SK-MEL-5 (cell line): ENCODE measurements at regions not wholly inside any gene's neighbourhood (a gene's known extent, or its start where the extent isn't known, plus 50 kb on each side); places are given as distances from the start of the nearest gene placed in this dataset.
"Not testable (repeated sequence)": the region's sequence is repeated elsewhere in the genome, so short reads cannot be mapped to it uniquely, and the experiment has no call there.

Source experiments
- DNase-seq: peaks from one replicate; pipeline ENCODE4 v3.0.0-alpha.2; 2016; ENCODE audit warnings: low read depth, low spot score
- in situ Hi-C: cut with HindIII; loops from 2 replicates; pipeline ENCODE4 v1.10.0; 2016; ENCODE audit warnings: low sequenced_read_pairs, high pct_unique_total_duplicates, low pct_unique_long_range_greater_than_20kb

GRCh38 chr1:21385022-21385421 lies 54.9 kb upstream of the NBPF3 start:
- DNase-seq = no peak
- in situ Hi-C loops = no loop called here

- DNase-seq = no peak
- in situ Hi-C loops = no loop called here
Measured at GRCh38 chr1:21384620-21385019, 55.3 kb upstream of the NBPF3 start.

- DNase-seq = no peak
- in situ Hi-C loops = no loop called here
Measured at GRCh38 chr1:21383785-21384401, 56.0 kb upstream of the NBPF3 start.

- in situ Hi-C loops = no loop called here
- no peak for DNase-seq
Measured at GRCh38 chr1:21381354-21381753, 58.6 kb upstream of the NBPF3 start.

GRCh38 chr1:21380147-21380546 lies 59.8 kb upstream of the NBPF3 start:
- in situ Hi-C loops = not testable (repeated sequence)

GRCh38 chr1:21379571-21379970 lies 60.4 kb upstream of the NBPF3 start:
- DNase-seq = no peak
- in situ Hi-C loops = no loop called here

More at GRCh38 chr1:21380147-21380546, 59.8 kb upstream of the NBPF3 start:
- not testable (repeated sequence) for DNase-seq

GRCh38 chr1:21378705-21379494 lies 61.0 kb upstream of the NBPF3 start:
- DNase-seq = peak; percentile 54
- in situ Hi-C loops = no loop called here

- DNase-seq = no peak
- in situ Hi-C loops = no loop called here
Measured at GRCh38 chr1:21372383-21372782, 67.6 kb upstream of the NBPF3 start.

- DNase-seq = no peak
- in situ Hi-C loops = no loop called here
Measured at GRCh38 chr1:21369905-21370304, 70.0 kb upstream of the NBPF3 start.

- DNase-seq = peak; percentile 86
Measured at GRCh38 chr1:21368515-21369289, 71.2 kb upstream of the NBPF3 start.

GRCh38 chr1:21367973-21368514 lies 71.9 kb upstream of the NBPF3 start:
- in situ Hi-C loops, DNase-seq: not testable (repeated sequence)

More at GRCh38 chr1:21368515-21369289, 71.2 kb upstream of the NBPF3 start:
- in situ Hi-C loops = no loop called here

- in situ Hi-C loops = no loop called here
- DNase-seq = no peak
Measured at GRCh38 chr1:21366288-21366687, 73.6 kb upstream of the NBPF3 start.

GRCh38 chr1:21365036-21365435 lies 74.8 kb upstream of the ECE1 start:
- DNase-seq = no peak
- in situ Hi-C loops = no loop called here

- in situ Hi-C loops = no loop called here
Measured at GRCh38 chr1:21362096-21362495, 71.8 kb upstream of the ECE1 start.

GRCh38 chr1:21361506-21361905 lies 71.2 kb upstream of the ECE1 start:
- in situ Hi-C loops = no loop called here
- no peak for DNase-seq

More at GRCh38 chr1:21362096-21362495, 71.8 kb upstream of the ECE1 start:
- DNase-seq = no peak

GRCh38 chr1:21357161-21357560 lies 66.9 kb upstream of the ECE1 start:
- in situ Hi-C loops = no loop called here

GRCh38 chr1:21355956-21356355 lies 65.7 kb upstream of the ECE1 start:
- DNase-seq = no peak
- in situ Hi-C loops = no loop called here

More at GRCh38 chr1:21357161-21357560, 66.9 kb upstream of the ECE1 start:
- DNase-seq = no peak

- no peak for DNase-seq
- in situ Hi-C loops = no loop called here
Measured at GRCh38 chr1:21352586-21352985, 62.3 kb upstream of the ECE1 start.
